Myocyte (in vitro differentiated cells): ENCODE measurements at regions not wholly inside any gene's neighbourhood (a gene's known extent, or its start where the extent isn't known, plus 50 kb on each side); places are given as distances from the start of the nearest gene placed in this dataset.
A peak's percentile ranks its signal among the peaks of the same experiment; 100 is the strongest.

ENCODE experiments used
- DNase-seq: peaks from one replicate; pipeline ENCODE4 v3.0.0-alpha.2; 2012; ENCODE audit warnings: low read depth

DNA sequence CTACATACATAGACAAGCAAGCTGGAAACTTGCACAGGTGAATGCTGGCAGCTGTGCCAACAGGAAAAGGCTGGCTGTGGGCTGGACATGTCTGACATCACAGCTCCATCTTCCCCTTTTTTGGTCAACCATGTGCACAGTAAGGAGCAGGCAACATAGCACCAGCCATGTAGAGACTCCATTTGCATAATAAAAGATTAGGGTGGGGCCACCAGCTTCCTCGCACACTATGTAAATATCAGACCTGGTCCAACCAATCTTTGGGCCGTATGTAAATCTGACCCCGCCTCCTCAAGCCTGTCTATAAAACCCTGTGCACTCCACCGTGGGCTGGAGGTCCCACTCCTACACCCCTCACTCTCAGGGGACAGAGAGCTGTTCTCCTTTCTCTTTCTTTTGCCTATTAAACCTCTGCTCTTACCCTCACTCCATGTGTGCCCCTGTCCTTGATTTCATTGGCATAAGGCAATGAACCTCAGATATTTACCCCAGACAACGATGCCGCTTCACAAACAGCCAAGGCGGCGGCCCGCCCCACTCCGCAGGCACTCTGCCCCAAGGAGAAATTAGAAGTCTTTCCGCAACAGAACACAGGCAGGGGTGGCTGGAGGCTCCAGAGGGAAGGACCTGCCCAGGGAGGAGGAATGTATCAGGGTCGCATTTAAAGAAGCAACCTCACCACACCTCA is 862.2 kb downstream of the TRIML1 start:
- no peak for DNase-seq

DNA sequence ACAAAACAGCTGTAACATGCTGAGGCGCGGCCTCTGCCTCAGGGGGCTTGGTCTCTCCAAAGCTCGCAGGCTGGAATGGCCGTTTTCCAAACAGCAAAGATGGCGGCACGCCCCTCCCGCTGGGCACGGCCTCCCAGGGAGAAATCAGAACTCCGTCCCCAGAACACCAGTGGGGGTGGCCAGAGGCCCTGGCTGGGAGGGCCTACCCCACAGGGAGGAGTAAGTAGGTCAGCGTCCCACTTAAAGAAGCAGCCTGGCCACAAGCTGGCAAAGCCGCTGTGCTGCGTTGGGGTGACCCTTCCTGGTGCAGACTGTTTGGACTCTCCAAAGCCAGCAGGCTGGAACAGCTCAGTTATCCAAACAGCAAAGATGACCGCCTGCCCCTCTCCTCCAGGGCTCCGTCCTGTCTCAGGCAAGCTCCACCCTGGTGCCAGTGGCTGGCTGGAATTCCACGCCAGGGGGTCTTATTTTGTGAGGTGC is 862.8 kb downstream of the TRIML1 start:
- no peak for DNase-seq

DNA sequence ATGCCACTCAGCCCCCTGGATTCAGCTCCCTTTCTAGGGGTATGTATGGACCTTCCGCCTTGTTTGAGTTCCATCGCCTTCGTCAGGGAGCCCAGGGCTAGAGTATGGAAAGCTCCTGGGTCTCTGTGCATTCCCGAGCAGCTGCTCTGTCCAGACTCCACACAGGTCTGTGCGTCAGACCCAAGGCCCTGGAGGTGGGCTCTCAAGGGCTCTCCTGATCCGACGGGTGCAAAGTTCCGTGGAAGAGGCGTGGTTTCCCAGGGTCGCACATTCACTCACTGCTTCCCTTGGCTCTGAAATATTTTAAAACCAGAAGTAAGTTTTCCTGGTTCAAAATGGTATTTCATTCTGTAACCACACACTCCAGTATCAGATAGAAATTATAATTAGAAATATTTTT is 863.2 kb downstream of the TRIML1 start:
- DNase-seq: no peak

DNA sequence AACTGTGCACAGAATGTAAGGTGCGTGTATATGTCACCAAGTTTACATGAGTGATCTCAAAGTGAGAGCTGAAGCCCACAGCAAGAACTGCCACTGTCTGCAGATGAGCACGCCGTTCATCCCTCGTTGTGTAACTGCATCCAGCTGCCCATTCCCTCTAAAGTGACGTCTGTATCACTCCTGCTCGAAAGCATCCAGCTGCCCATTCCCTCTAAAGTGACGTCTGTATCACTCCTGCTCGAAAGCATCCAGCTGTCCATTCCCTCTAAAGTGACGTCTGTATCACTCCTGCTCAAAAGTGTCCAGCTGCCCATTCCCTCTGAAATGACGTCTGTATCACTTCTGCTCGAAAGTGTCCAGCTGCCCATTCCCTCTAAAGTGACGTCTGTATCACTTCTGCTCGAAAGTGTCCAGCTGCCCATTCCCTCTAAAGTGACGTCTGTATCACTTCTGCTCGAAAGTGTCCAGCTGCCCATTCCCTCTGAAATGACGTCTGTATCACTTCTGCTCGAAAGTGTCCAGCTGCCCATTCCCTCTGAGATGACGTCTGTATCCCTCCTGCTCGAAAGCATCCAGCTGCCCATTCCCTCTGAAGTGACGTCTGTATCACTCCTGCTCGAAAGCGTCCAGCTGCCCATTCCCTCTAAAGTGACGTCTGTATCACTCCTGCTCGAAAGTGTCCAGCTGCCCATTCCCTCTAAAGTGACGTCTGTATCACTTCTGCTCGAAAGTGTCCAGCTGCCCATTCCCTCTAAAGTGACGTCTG is 871.4 kb downstream of the TRIML1 start:
- DNase-seq: peak; percentile 37

DNA sequence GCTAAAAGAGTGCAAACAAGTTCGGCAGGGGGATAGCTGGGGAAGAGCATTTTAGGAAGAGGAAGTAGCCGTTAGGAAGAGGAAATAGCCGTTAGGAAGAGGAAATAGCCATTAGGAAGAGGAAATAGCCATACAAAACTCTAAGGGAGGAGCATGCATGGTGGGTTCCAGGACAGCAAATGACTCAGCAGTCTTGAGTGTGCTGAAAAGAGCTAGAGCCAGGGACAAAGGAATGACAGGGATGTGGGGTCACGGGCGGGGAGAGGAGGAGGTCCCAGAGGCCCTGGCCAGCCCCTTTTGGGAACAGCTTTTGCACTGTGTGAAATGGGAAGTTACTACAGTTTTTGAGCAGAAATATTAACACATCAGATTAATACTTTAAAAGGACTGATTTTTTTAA is 882.6 kb downstream of the TRIML1 start:
- DNase-seq: peak; percentile 33

DNA sequence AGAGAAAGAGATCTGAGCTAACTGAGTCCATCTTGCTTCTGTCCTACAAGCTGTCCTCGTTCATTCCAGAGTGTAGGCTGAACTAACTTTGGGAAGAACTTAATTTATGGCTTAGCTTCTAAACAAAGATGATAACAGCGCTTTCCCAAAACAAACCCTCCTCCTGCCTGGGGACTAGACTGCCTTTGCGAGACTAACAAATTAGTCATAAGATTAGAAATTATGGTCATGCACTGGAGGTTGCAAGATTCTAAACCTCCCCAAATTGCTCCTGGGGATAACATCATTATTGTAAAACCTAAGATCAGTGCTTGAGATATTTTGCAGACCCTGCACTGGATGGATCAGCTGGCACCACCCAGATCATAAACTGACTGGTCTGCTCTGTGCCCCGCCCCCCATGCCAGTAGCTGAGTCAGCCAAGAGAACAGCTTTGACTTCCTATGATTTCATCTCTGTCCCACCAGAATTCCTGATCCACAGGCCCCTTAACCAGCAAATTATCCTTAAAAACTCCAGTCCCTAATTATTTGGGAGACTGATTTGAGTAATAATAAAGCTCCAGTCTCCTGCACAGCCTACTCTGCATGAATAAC is 883.3 kb downstream of the TRIML1 start:
- DNase-seq: no peak

DNA sequence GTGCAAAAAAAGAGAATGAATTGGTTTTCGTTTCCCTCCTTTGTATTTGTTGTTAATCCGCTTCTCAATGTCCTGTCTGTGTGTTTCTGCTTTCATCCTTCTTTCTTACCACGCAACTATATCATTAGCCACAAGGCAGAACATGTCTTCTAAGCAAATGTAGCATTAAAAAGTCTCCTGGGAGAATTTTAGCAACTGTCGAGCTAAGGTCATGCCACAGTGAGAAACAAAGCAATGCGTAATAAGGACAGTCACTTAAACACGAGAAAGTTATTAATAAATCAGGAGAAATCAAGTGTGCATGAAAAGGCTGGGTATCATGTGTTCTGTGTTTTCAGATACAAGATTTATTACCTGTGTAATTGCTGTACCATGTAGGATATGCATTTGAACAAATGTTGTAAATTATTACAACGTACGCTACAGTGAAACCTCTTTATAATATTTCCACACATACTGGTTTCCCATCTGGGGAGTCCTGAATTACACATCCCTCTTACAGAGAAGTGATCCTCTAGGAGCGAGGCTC is 890.8 kb downstream of the TRIML1 start:
- DNase-seq: no peak

DNA sequence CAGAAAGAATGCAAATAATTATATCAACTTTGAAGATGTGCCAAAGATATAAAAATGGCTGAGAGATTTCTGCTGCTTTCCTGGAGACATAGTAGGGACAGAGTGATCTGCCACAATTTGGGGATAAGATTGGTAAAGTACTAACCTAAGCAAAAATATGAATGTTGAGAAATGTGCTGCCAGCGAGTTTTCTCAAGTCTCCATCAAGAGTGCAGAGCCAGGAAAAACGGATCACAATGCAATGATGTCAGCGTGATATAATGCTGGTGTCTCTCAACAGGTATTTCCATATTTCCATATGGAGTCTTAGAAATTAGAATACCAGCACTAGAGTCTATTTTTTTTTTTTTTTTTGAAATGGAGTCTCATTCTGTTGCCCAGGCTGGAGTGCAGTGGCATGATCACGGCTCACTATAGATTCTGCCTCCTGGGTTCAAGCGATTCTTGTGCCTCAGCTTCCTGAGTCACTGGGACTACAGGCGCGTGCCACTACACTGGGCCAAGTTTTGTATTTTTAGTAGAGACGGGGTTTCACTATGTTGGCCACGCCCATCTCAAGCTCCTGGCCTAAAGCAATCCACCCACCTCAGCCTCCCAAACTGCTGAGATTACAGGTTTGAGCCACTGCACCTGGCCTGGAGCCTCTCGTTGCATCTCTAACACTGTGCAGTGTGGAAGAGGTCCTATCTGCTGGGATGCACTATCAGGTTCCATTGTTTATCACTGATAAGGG is 893.5 kb downstream of the TRIML1 start:
- no peak for DNase-seq

DNA sequence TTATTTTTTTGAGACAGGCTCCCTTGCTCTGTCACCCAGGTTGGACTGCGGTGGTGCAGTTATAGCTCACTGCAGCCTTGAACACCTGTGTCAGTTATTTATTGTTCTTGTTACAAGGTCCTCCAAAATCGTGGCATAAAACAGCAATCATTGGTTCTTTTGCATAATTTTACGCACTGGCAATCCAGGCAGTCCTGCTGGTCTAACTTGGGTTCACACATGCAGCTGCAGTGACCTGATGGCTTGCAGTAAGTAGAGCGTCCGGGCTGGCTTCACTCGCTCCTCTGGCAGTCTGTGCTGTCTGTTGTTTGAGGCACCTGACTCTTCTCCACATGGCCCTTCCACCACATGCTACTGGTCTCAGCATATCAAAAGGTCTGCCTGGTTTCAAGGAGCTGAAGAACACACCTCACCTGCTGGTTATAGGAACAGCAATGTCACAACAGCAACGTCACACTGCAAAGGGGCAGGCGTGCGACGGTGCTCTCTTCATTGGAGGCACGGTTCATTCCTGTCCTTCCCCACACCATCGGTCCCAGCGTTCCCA is 894.6 kb downstream of the TRIML1 start:
- DNase-seq: no peak

DNA sequence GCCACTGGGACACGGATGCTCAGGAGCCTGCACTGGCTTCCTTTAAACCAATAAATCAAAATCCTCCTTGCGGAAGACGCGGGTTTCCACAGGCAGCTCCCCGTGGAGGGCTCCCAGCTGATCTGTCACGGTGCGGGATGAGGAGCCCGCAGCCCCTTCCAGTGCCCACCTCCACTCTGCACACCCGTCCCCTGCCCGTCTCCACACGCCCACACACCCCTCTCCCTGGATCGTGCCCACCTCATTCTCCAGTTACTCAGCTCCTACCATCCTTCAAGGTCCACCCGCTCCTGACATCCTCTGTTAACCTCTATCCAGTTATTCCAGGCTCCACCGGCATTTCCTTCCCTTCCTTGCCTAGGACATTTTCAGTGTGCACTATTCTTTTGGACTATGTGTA is 895.9 kb downstream of the TRIML1 start:
- no peak for DNase-seq

DNA sequence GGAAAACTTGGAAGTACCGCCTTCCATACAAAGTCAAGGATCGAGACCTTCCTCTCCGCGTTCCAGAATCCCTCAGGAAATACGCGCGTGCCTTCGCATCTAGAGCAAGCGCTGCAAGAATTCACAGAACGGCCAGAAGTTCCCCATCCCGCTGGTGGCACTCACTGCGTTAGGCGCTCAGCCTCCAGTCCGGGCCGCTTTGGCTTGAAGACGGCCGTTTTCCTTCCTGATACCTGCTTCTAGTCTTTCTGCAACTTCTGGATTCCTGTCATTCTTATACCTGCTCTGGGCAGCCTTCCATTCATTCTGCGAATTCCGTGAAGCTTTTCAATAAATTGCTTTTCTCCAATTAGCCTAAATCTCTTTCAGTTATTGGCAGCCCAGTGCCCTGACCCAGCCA is 896.4 kb downstream of the TRIML1 start:
- DNase-seq: no peak

DNA sequence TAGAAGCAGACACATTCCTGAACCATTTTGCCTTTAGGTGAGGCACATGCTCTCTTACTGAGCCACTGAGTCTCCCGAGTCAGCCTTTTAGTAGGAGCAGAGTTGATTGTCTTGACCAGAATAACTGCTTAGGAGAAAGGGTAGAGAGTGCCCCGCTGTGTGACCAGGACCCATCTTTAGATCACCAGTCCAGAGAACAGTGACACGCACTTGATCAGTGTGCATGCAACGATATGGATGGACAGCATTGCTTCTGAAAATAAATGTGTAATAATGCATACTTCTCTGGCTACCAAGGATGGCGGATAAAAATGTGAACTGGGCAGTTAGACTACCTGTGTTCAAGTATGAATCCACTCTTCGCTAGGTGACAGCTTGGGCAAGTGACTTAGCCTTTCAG is 897.7 kb downstream of the TRIML1 start:
- no peak for DNase-seq

DNA sequence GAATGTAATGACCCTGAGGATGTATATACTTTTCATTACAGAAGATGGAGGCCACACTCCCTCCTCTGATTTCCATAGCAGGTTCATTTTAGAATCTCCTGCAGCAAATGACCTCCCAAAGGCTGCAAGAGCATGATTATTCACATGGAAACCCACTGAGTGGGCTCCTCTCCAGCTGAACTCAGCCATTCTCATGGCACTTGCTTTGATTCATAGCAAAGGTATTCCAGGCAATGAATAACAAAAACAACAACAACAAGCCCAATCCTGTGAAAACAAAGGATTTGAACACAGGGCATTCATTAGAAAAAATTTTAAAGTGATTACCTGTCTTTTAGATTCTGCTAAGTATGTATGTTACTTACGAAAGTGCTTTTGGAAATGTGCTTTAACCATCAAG is 894.0 kb upstream of the FRG1 start:
- DNase-seq: no peak

DNA sequence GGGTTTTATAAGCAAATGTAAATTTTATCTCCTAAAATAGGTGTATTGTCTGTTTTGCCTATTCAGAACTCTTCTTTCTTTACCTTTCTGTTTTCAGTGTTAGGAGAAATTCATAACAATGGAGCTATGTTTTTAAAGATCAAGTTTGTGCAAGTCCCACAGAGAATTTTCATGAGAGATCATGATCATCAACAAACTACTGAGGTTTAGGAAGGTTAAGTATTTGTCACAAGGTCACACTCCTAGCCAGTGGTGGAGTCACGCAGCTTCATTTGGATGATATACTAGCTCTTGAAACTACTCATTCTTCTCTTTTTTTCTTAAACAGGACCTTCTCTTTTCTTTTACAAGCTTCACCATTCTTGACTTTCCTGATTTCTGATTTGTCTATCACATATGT is 892.6 kb upstream of the FRG1 start:
- no peak for DNase-seq

DNA sequence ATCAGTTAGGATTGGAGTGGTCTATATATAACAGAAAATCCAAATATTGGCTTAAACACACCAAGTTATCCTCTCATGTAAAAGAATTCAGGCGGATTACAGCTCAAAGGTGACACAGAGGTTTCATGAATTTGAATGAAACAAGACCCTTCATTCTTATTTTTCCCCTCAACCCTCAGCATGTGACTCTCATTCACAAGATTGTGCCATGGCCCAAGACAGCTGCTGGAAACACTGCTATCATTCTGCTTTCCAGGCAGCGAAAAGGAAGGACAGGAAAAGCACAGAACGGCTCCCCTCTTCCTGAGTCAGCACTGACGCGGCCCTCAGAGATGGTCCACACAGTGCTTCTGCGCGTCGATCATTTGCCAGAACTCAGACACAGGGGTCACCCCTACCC is 891.0 kb upstream of the FRG1 start:
- no peak for DNase-seq

DNA sequence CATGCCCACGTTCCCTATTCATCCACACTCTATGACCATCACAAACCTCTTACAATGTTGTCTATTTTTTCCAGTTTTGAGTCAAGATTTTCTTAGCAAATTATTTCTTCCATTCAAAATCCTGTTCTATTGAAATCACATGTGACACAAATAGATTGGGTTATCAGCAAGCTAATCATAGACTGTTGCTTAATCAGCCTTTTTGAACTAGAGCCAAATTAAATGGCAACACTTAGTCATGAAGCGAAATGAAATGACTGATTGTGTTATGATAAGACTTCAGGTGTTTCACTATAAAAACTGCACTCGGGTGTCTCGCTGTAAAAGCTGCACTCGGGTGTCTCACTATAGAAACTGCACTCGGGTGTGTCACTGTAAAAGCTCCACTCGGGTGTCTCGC is 890.0 kb upstream of the FRG1 start:
- peak; percentile 12 for DNase-seq

DNA sequence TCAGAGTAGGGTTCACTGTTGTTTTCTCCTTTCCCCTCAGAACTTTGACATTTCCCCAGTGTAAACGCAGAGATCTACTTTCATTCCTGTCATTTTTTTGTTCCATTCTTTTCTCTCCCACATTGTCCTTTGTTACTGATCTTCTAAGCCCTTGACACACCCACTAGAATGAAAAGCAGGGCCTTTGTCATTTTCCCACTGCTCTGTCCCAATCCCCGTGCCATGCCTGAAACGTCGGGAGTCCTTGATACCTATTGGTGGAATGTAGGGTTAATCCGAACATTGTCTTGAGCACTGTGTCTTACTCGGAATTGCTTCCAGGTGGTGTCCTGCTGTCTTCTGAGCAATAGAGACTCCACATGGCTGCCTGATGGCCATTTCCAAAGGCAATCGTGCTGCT is 887.1 kb upstream of the FRG1 start:
- DNase-seq: no peak

DNA sequence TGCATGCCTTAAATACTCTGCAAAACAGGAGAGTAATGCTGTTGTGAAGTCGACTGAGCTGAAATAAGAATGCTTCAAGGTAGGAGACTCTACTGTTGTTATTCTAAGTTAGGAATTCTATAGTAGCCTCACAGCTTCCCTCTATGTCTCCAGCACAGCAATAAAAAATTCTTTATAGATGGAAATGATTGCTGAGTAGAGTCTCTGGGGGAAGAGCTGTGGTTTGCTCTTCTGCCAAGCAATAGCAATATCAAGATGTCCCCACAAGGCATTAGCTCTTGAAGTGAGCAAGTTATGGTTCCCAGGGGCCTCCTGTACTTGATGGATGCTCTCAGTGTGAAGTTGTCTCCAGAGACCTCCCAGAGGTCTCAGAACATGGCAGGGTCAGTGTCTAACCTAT is 880.6 kb upstream of the FRG1 start:
- peak; percentile 3 for DNase-seq

DNA sequence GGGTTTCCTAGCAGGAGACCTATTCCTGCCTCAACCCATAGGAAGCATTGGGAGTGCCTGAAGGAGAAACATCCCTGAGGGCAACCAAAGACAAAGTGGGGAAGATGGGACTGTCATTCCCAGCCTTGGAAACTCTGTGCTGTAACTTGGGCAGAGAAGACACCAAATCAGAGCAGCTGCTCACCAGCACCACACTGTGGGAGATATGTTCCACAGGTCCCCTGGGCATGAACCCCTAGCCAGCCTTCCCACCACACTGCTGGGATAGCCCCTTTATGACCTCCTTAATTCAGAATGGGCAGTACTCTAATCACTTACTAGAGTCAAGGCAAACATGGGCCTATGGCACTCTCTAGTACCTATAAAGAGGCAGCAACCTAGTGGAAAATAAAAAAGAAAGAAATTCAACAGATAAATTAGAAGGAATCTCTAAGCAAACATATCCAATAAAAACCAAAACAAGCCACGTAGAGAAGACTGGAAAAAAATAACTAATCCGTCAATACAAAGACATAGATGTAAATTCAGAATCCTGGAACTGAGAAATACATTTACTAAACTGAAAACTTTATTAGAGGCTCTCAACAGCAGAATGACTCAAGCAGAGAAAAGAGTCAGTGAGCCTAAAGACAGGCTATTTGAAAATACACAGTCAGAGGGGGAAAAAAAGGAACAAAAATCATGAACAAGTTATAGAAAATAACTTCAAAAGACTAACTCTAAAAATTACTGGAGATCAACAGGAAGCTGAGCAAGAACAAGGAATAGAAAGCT is 878.4 kb upstream of the FRG1 start:
- DNase-seq: no peak

DNA sequence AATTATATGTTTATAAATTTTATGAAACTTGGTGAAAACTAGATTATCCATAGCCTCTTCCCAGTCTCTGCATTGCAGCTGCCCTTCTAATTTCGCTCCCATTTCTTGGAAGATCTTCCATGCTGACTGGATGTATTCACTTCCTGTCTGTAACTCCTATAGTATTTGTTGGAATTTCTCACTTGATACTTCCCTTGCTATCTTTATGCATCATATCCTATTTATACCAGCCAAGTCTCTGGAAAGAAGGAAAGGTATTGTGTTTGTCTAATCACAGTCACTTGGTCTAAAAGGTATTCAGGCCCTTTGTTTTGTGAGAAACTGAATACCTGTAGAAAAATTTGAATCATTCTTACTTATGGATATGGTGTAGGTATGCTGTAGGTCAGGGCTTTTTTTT is 870.9 kb upstream of the FRG1 start:
- DNase-seq: no peak

DNA sequence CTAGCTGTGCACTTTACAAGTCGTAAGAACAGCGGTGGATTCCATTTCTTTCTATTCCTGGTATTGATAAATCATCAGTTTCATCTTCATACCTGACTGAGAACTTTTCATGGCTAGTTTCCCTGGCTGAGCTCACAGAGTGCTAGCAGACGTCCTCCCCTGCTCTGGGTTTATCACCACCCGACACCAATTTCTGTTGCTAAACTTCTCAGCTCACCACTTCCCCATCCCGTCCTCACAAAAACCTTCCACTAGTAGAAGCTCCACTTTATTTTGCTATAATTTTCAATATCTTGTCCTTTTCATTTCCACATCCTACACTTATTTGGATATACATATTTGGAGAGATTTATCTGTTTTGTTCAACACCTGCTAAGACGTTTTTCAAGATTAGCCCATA is 869.4 kb upstream of the FRG1 start:
- DNase-seq: no peak
